Spleen (tissue), 11 donors: ENCODE measurements at regions not wholly inside any gene's neighbourhood (a gene's known extent, or its start where the extent isn't known, plus 50 kb on each side); places are given as distances from the start of the nearest gene placed in this dataset.

Source experiments
- DNase-seq: peaks from one replicate; pipeline ENCODE4 v3.0.0-alpha.2; 2020
- H3K27ac ChIP-seq, 8 donors: fragments of 200-600 bp; sonication (generic) in 7 of 8; 1 replicate in 4 of 8; 2 replicates in 4 of 8; pipeline versions ENCODE4 v1.5.0 to v1.8.0; 2016 to 2021; ENCODE audit warnings: inconsistent platforms in 4 of 8, mild to moderate bottlenecking in 4 of 8, moderate library complexity in 1 of 8
- H3K27me3 ChIP-seq, 7 donors: fragments of 200-600 bp; sonication (generic) in 6 of 7; replicated peaks in 1 of 7; 1 replicate in 4 of 7; 2 replicates in 3 of 7; pipeline versions ENCODE4 v1.5.0 to v1.8.0; 2016 to 2021; ENCODE audit warnings: inconsistent platforms in 3 of 7, mild to moderate bottlenecking in 1 of 7
- H3K36me3 ChIP-seq, 6 donors: fragments of 200-600 bp; sonication (generic) in 5 of 6; 1 replicate in 4 of 6; 2 replicates in 2 of 6; pipeline versions ENCODE4 v1.5.0 to v1.8.0; 2016 to 2021; ENCODE audit warnings: inconsistent platforms in 2 of 6
- H3K4me1 ChIP-seq, 6 donors: fragments of 200-600 bp; sonication (generic) in 5 of 6; 1 replicate in 3 of 6; 2 replicates in 3 of 6; pipeline versions ENCODE4 v1.5.0 to v1.8.0; 2016 to 2021; ENCODE audit warnings: inconsistent platforms in 3 of 6
- H3K4me3 ChIP-seq, 8 donors: fragments of 200-600 bp; sonication (generic) in 7 of 8; 1 replicate in 4 of 8; 2 replicates in 4 of 8; pipeline versions ENCODE4 v1.5.0 to v1.8.0; 2016 to 2021; ENCODE audit warnings: inconsistent platforms in 4 of 8, mild to moderate bottlenecking in 4 of 8, moderate library complexity in 2 of 8
- H3K9me3 ChIP-seq, 8 donors: fragments of 200-600 bp; sonication (generic) in 7 of 8; 1 replicate in 4 of 8; 2 replicates in 4 of 8; pipeline versions ENCODE4 v1.5.0 to v1.8.0; 2016 to 2021; ENCODE audit warnings: inconsistent platforms in 4 of 8
- POLR2A ChIP-seq, 3 donors: fragments of 450-650 bp; IDR thresholded peaks; one replicate each; pipeline ENCODE4 v1.5.1; 2017; ENCODE audit warnings: antibody characterized with exemption in 3 of 3, mild to moderate bottlenecking in 1 of 3
- POLR2AphosphoS5 ChIP-seq, 3 donors: sonication (generic); formaldehyde crosslinking; IDR thresholded peaks; one replicate each; pipeline ENCODE4 v1.5.1; 2017; ENCODE audit warnings: antibody characterized with exemption in 3 of 3
- WGBS, 5 donors: extraction: QIAGEN DNeasy Blood & Tissue Kit in 3 of 5; methylation state at CpG; one replicate each; pipeline versions ENCODE4 v1.1.5 to v1.1.7; 2013 to 2018; 5-methylcytosine and 5-hydroxymethylcytosine counted together
- intact Hi-C: fragments of 100-400 bp; cut with DNase I; formaldehyde crosslinking; loops from one replicate; pipeline ENCODE4 v1.15.0; 2023; ENCODE audit warnings: low total_unique reads
- TF ChIP-seq, protein P1 (sequence below), 11 experiments: fragments of 200-600 bp in 7 of 11; fragments of 450-650 bp in 4 of 11; sonication (generic) in 4 of 11; IDR thresholded peaks in 8 of 11; conservative IDR thresholded peaks in 3 of 11; 1 replicate in 7 of 11; 2 replicates in 4 of 11; pipeline versions ENCODE4 v1.4.0 to v1.8.0; 2016 to 2021; ENCODE audit warnings: antibody characterized with exemption in 11 of 11, inconsistent platforms in 4 of 11, mild to moderate bottlenecking in 1 of 11
- donor health status: healthy with polysubstance abuse.
- donor health status: DM: no; HTN: no; CAD: no; lungs with moderate emphysema.
- donor health status: DM: no; HTN: no; CAD: no.
- donor health status: Bipolar disorder and iron deficiency.
- donor health status: healthy.
- donor health status: DM: no; HTN: no; CAD: no.
- donor health status: DM: yes; HTN: yes; CAD: no.

DNA sequence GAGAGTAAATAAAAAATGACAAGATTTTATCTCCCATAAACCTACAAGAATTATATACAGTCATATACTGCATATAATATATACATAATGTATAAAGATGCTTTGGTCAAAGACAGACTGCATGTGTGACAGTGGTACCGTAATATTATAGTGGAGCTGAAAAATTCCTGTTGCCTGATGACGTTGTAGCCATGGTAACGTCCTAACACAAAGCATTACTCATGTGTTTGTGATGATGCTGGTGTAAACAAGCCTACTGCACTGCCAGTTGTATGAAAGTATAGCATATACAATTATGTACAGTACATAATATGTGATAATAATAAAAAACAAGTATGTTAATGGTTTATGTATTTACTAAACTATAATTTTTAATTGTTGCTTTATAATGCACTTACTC is 245.2 kb upstream of the CENPE start:
- Histone ChIP-seq H3K27me3 (peaks cover 0 to 3% (median 0%) of the 10 kb centered on the region in 7 donors), H3K4me1 (no peaks in the 10 kb centered on the region), H3K36me3 (no peaks in the 10 kb centered on the region), H3K27ac (no peak overlapping the region), H3K9me3 (no peaks in the 10 kb centered on the region), H3K4me3 (no peak overlapping the region)
- intact Hi-C loops, result no loop called here
- DNase-seq, result no peak
- TF ChIP-seq POLR2AphosphoS5 (IDR thresholded peaks at IDR 0.05), result no peak
- TF ChIP-seq, protein P1, sequence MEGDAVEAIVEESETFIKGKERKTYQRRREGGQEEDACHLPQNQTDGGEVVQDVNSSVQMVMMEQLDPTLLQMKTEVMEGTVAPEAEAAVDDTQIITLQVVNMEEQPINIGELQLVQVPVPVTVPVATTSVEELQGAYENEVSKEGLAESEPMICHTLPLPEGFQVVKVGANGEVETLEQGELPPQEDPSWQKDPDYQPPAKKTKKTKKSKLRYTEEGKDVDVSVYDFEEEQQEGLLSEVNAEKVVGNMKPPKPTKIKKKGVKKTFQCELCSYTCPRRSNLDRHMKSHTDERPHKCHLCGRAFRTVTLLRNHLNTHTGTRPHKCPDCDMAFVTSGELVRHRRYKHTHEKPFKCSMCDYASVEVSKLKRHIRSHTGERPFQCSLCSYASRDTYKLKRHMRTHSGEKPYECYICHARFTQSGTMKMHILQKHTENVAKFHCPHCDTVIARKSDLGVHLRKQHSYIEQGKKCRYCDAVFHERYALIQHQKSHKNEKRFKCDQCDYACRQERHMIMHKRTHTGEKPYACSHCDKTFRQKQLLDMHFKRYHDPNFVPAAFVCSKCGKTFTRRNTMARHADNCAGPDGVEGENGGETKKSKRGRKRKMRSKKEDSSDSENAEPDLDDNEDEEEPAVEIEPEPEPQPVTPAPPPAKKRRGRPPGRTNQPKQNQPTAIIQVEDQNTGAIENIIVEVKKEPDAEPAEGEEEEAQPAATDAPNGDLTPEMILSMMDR (IDR thresholded peaks at IDR 0.05 in 8 of 11, conservative IDR thresholded peaks at IDR 0.05 in 3 of 11), result no peak
- TF ChIP-seq POLR2A (IDR thresholded peaks at IDR 0.05), result no peak
- WGBS, 5 donors, result 68 to 88% (median 82%) methylated on average over 3 of the region's 3 CpGs

DNA sequence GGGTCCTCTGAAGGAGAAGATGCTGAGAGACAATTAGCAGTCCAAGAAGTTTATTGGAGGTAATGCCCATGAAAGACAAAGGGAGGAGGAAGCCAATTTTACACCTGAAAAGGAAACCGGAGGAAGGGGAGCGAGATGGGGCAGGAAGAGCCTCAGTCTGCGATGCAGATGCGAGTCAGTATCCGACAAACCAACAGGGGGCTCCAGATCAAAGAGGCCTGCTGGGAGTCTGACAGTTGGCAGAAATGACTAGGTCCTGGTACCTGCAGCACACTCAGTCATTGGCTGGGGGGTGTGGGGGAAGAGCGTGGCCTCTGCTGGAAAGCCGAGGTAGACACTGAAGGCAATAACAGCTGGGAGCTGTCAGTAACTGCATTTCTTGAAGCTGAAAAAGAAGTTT is 231.1 kb upstream of the CENPE start:
- H3K36me3 ChIP-seq, result no peaks in the 10 kb centered on the region

DNA sequence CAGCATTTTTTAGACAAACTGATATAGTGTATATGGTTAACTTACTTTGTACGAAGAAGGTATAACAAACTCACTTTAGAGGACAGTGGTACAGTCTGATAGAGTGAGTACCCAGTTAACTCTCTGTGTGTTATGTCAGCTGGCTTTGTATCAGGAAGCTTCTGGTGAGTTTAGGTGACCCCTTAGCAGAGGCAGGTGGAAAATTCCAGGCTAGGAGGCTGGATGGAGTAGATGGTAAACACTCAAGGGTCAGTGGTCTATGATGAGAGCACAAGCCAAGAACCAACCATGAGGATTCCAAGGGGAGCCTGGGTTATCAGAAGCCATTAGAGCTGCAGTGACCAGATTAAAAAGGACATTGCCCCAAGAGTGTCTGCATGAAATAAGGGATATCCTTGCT is 227.3 kb upstream of the CENPE start:
- intact Hi-C loops, result no loop called here
- Histone ChIP-seq H3K9me3 (no peaks in the 10 kb centered on the region), H3K27me3 (no peaks in the 10 kb centered on the region), H3K4me1 (no peaks in the 10 kb centered on the region), H3K27ac (no peak overlapping the region), H3K4me3 (no peak overlapping the region), H3K36me3 (no peaks in the 10 kb centered on the region)
- WGBS, 5 donors, result 79 to 88% (median 82%) methylated on average over 1 of the region's 1 CpG
- TF ChIP-seq, protein P1 (IDR thresholded peaks at IDR 0.05 in 8 of 11, conservative IDR thresholded peaks at IDR 0.05 in 3 of 11), result no peak
- TF ChIP-seq POLR2AphosphoS5 (IDR thresholded peaks at IDR 0.05), result no peak
- no peak for TF ChIP-seq POLR2A (IDR thresholded peaks at IDR 0.05)
- DNase-seq, result no peak

More for the DNA sequence above, 231.1 kb upstream of the CENPE start:
- Histone ChIP-seq H3K27me3 (no peaks in the 10 kb centered on the region), H3K4me1 (no peaks in the 10 kb centered on the region), H3K27ac (no peak overlapping the region), H3K9me3 (no peaks in the 10 kb centered on the region), H3K4me3 (no peak overlapping the region)
- WGBS, 5 donors, result 23 to 38% (median 27%) methylated on average over 7 of the region's 7 CpGs
- no peak for DNase-seq
- intact Hi-C loops, result no loop called here
- no peak for TF ChIP-seq POLR2AphosphoS5 (IDR thresholded peaks at IDR 0.05)
- TF ChIP-seq, protein P1 (IDR thresholded peaks at IDR 0.05 in 8 of 11, conservative IDR thresholded peaks at IDR 0.05 in 3 of 11), result no peak
- TF ChIP-seq POLR2A (IDR thresholded peaks at IDR 0.05), result no peak

DNA sequence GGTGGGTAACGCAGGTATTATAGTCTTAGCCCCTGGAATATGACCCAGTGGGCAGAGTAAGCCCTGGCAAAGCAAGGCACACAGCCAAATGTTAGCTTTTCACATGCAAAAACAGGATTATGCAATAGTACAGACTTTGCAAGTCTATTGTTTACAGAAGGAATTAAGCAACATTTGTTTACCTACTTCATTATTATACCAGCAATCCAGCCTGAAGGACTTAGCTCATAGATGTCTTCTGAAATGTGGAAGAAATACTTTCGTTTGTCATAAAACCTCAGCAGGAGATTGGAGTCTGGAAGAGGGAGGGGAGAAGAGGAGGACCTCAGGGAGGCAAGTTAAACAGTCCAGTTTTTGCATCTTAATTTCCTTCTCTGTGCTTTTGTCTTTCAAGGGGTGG is 226.7 kb upstream of the CENPE start:
- no peaks in the 10 kb centered on the region for H3K9me3 ChIP-seq
- DNase-seq, result no peak
- no peaks in the 10 kb centered on the region for H3K27me3 ChIP-seq
- TF ChIP-seq POLR2AphosphoS5 (IDR thresholded peaks at IDR 0.05) (no peak), POLR2A (IDR thresholded peaks at IDR 0.05) (no peak)
- TF ChIP-seq, protein P1 (IDR thresholded peaks at IDR 0.05 in 8 of 11, conservative IDR thresholded peaks at IDR 0.05 in 3 of 11), result no peak
- WGBS, 5 donors, result 31 to 48% (median 41%) methylated on average over 2 of the region's 2 CpGs
- no peaks in the 10 kb centered on the region for H3K36me3 ChIP-seq
- H3K27ac ChIP-seq, result no peak overlapping the region
- no peaks in the 10 kb centered on the region for H3K4me1 ChIP-seq
- intact Hi-C loops, result no loop called here
- H3K4me3 ChIP-seq, result no peak overlapping the region
